ENCODE measurements at regions not wholly inside any gene's neighbourhood (a gene's known extent, or its start where the extent isn't known, plus 50 kb on each side); places are given as distances from the start of the nearest gene placed in this dataset.

DNA sequence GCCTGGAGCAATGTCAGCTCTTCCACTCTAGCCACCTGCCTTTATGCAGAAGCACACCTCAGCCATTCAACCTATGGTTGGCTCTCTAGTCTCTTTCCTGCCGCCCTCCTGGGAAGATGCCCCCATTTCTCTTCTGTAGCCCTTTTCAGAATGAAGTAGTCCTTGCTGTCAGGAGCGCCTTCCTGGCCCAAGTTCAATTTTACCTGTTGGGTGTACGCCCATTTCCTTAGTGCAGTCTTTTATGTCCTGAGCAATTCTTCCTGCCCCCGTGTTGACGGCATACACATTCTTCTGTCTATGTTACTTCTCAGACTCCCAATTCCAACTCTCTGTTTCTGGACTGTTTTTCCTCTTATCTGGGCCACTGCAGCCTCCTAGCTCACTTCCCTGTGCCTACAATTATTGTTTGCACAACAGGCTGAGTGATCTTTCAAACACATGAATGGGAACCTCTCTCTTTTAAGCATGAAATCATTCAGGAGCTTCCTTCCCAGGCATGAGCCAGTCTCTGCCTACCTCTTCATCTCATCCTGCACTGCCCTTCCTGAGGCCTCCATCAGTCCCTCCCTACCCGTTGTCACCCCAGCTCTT is 389.2 kb downstream of the CD83 start:
- Histone ChIP-seq H3K79me2 (no peaks in the 10 kb centered on the region), H3K4me2 (ENCODE audit: low read length) (no peak overlapping the region), H3K27me3 (ENCODE audit: control insufficient read depth, insufficient read depth, low read length) (no peaks in the 10 kb centered on the region), H3K4me1 (no peaks in the 10 kb centered on the region), H3K4me3 (ENCODE audit: low read depth, low read length) (no peak overlapping the region), H3K9me3 (ENCODE audit: control insufficient read depth, low read length) (no peaks in the 10 kb centered on the region), H3K9ac (no peak overlapping the region), H2AFZ (no peak overlapping the region), H3K27ac (no peak overlapping the region), H3K36me3 (ENCODE audit: control insufficient read depth, insufficient read depth, low read length) (peaks cover 3% of the 10 kb centered on the region)
- TF ChIP-seq, protein P1, sequence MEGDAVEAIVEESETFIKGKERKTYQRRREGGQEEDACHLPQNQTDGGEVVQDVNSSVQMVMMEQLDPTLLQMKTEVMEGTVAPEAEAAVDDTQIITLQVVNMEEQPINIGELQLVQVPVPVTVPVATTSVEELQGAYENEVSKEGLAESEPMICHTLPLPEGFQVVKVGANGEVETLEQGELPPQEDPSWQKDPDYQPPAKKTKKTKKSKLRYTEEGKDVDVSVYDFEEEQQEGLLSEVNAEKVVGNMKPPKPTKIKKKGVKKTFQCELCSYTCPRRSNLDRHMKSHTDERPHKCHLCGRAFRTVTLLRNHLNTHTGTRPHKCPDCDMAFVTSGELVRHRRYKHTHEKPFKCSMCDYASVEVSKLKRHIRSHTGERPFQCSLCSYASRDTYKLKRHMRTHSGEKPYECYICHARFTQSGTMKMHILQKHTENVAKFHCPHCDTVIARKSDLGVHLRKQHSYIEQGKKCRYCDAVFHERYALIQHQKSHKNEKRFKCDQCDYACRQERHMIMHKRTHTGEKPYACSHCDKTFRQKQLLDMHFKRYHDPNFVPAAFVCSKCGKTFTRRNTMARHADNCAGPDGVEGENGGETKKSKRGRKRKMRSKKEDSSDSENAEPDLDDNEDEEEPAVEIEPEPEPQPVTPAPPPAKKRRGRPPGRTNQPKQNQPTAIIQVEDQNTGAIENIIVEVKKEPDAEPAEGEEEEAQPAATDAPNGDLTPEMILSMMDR (IDR thresholded peaks at IDR 0.05), result no peak

DNA sequence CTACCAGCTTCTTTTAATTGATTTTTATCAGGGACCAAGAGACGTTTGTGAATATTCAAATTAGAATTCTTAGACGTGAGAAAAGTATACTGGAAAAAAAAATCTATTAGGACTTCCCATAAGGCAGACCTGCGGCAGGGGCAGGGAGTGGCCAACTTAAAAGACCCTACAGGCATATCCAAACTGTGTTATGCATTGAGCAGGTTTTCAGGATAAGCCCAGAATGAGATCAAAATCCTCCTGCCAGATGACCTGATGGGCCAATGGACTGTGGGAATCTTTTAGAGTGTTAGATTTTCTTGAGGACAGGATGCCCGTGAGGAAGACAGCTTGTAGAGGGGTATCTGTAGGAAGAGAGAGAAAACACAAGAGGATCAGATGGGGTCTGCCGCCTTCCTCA is 391.5 kb downstream of the CD83 start:
- Histone ChIP-seq H3K4me2 (ENCODE audit: low read length) (no peak overlapping the region), H3K36me3 (ENCODE audit: control insufficient read depth, insufficient read depth, low read length) (peaks cover 3% of the 10 kb centered on the region), H3K27me3 (ENCODE audit: control insufficient read depth, insufficient read depth, low read length) (no peaks in the 10 kb centered on the region), H3K9ac (no peak overlapping the region), H3K4me1 (no peaks in the 10 kb centered on the region), H3K9me3 (ENCODE audit: control insufficient read depth, low read length) (no peaks in the 10 kb centered on the region), H3K79me2 (no peaks in the 10 kb centered on the region), H2AFZ (no peak overlapping the region), H3K27ac (no peak overlapping the region), H3K4me3 (ENCODE audit: low read depth, low read length) (no peak overlapping the region)
- TF ChIP-seq, protein P1 (IDR thresholded peaks at IDR 0.05), result no peak

GRCh38 chr6:14510038-14510437 is 392.5 kb downstream of the CD83 start:
- Histone ChIP-seq H3K27ac (no peak overlapping the region), H3K4me1 (no peaks in the 10 kb centered on the region), H3K36me3 (ENCODE audit: control insufficient read depth, insufficient read depth, low read length) (peaks cover 3% of the 10 kb centered on the region), H3K9me3 (ENCODE audit: control insufficient read depth, low read length) (no peaks in the 10 kb centered on the region), H3K4me2 (ENCODE audit: low read length) (no peak overlapping the region), H3K79me2 (no peaks in the 10 kb centered on the region), H3K4me3 (ENCODE audit: low read depth, low read length) (no peak overlapping the region), H3K27me3 (ENCODE audit: control insufficient read depth, insufficient read depth, low read length) (no peaks in the 10 kb centered on the region), H3K9ac (no peak overlapping the region), H2AFZ (no peak overlapping the region)
- TF ChIP-seq, protein P1 (IDR thresholded peaks at IDR 0.05), result no peak

GRCh38 chr6:14511061-14511586 is 393.6 kb downstream of the CD83 start:
- no peaks in the 10 kb centered on the region for H3K9me3 ChIP-seq (ENCODE audit: control insufficient read depth, low read length)
- no peak overlapping the region for H3K9ac ChIP-seq
- H3K27me3 ChIP-seq (ENCODE audit: control insufficient read depth, insufficient read depth, low read length), result no peaks in the 10 kb centered on the region
- H3K4me1 ChIP-seq, result no peaks in the 10 kb centered on the region
- no peak overlapping the region for H3K4me3 ChIP-seq (ENCODE audit: low read depth, low read length)
- H3K79me2 ChIP-seq, result no peaks in the 10 kb centered on the region
- peaks cover 3% of the 10 kb centered on the region for H3K36me3 ChIP-seq (ENCODE audit: control insufficient read depth, insufficient read depth, low read length)
- no peak overlapping the region for H3K4me2 ChIP-seq (ENCODE audit: low read length)
- H2AFZ ChIP-seq, result no peak overlapping the region
- no peak overlapping the region for H3K27ac ChIP-seq
- TF ChIP-seq, protein P1 (IDR thresholded peaks at IDR 0.05), result no peak

GRCh38 chr6:14512246-14512645 is 394.7 kb downstream of the CD83 start:
- TF ChIP-seq, protein P1 (IDR thresholded peaks at IDR 0.05), result no peak
- Histone ChIP-seq H3K9ac (no peak overlapping the region), H3K9me3 (ENCODE audit: control insufficient read depth, low read length) (no peaks in the 10 kb centered on the region), H2AFZ (no peak overlapping the region), H3K27ac (no peak overlapping the region), H3K36me3 (ENCODE audit: control insufficient read depth, insufficient read depth, low read length) (peaks cover 3% of the 10 kb centered on the region), H3K27me3 (ENCODE audit: control insufficient read depth, insufficient read depth, low read length) (no peaks in the 10 kb centered on the region), H3K4me2 (ENCODE audit: low read length) (no peak overlapping the region), H3K4me1 (no peaks in the 10 kb centered on the region), H3K79me2 (no peaks in the 10 kb centered on the region), H3K4me3 (ENCODE audit: low read depth, low read length) (no peak overlapping the region)

Measured in parathyroid adenoma (tissue), 2 donors.